ENCODE measurements at regions not wholly inside any gene's neighbourhood (a gene's known extent, or its start where the extent isn't known, plus 50 kb on each side); places are given as distances from the start of the nearest gene placed in this dataset.

DNA sequence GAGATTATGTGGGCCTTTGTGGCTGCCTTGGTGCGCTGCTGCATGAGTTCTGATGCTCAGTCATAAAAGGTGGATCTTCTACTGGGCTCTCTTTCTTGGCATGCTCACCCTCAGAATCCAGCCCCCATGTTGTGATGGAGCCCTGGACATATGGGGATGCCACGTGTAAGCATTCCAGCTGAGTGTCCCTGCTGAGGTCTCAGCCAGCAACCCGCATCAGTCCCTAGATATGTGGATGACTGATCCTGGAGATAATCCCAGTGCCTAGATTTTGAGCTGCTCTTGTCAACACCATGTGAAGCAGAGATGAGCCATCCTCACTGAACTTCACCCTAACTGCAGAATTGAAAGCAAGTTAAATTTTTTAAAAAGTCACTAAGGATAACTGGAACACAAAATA lies 390.1 kb downstream of the DMRT2 start (continued):
- TF ChIP-seq, protein P1, sequence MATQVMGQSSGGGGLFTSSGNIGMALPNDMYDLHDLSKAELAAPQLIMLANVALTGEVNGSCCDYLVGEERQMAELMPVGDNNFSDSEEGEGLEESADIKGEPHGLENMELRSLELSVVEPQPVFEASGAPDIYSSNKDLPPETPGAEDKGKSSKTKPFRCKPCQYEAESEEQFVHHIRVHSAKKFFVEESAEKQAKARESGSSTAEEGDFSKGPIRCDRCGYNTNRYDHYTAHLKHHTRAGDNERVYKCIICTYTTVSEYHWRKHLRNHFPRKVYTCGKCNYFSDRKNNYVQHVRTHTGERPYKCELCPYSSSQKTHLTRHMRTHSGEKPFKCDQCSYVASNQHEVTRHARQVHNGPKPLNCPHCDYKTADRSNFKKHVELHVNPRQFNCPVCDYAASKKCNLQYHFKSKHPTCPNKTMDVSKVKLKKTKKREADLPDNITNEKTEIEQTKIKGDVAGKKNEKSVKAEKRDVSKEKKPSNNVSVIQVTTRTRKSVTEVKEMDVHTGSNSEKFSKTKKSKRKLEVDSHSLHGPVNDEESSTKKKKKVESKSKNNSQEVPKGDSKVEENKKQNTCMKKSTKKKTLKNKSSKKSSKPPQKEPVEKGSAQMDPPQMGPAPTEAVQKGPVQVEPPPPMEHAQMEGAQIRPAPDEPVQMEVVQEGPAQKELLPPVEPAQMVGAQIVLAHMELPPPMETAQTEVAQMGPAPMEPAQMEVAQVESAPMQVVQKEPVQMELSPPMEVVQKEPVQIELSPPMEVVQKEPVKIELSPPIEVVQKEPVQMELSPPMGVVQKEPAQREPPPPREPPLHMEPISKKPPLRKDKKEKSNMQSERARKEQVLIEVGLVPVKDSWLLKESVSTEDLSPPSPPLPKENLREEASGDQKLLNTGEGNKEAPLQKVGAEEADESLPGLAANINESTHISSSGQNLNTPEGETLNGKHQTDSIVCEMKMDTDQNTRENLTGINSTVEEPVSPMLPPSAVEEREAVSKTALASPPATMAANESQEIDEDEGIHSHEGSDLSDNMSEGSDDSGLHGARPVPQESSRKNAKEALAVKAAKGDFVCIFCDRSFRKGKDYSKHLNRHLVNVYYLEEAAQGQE (IDR thresholded peaks at IDR 0.05; ENCODE audit: low read depth) = no peak
- TF ChIP-seq POLR2AphosphoS5 (IDR thresholded peaks at IDR 0.05; ENCODE audit: low read depth, low read length) (no peak), SP1 (IDR thresholded peaks at IDR 0.05; ENCODE audit: low read depth) (no peak), RAD21 (IDR thresholded peaks at IDR 0.05; ENCODE audit: low read depth) (no peak), ZFX (IDR thresholded peaks at IDR 0.05) (no peak), SRF (IDR thresholded peaks at IDR 0.05; ENCODE audit: low read depth) (no peak), EGR1 (IDR thresholded peaks at IDR 0.05; ENCODE audit: low read depth) (no peak)
- TF ChIP-seq, protein P2, sequence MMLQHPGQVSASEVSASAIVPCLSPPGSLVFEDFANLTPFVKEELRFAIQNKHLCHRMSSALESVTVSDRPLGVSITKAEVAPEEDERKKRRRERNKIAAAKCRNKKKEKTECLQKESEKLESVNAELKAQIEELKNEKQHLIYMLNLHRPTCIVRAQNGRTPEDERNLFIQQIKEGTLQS (IDR thresholded peaks at IDR 0.05) = no peak

DNA sequence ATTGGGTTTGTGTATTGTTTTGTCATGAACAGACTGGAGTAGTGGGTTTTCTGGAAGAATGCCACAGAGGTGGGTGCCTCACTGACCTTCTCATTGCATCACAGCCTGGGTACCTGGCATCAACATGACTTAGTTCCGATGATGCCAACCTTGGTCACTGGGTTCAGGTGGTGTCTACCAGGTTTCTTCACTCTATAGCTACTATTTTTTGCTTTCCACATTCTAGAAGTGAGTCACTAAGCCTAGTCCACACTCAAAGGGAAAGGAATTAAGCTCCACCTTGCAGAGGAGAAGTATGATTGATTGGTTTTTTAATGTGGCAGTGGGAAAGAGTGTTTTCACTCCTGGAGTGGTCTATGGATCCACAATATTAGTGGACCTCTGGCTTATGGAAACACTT lies 391.9 kb downstream of the DMRT2 start:
- ATAC-seq = no peak
- POLR2A ChIA-PET = no interaction called here
- no peak overlapping the region for H3K27ac ChIP-seq (ENCODE audit: low read depth, low read length)

More for the DNA sequence above, 391.9 kb downstream of the DMRT2 start:
- Histone ChIP-seq H3K27me3 (ENCODE audit: insufficient read depth, low read length) (no peaks in the 10 kb centered on the region), H3K79me2 (ENCODE audit: insufficient read depth, low read length) (no peaks in the 10 kb centered on the region), H3K36me3 (ENCODE audit: control insufficient read depth in 1 of 2, insufficient read depth in 2 of 2, low read length in 2 of 2) (no peaks in the 10 kb centered on the region), H3K9me3 (ENCODE audit: control insufficient read depth in 1 of 2, insufficient read depth in 1 of 2, low read depth in 1 of 2, low read length in 2 of 2) (peaks cover 8 to 17% of the 10 kb centered on the region in 2 experiments; a peak in 2 of 4 replicates), H3K4me2 (ENCODE audit: low read length) (no peak overlapping the region), H2AFZ (ENCODE audit: low read depth, low read length, poor library complexity, severe bottlenecking) (no peak overlapping the region), H3K4me3 (replicated peaks in 1 of 2; ENCODE audit: low read depth in 1 of 2, low read length in 2 of 2) (no peak overlapping the region), H3K4me1 (ENCODE audit: control insufficient read depth in 1 of 2, insufficient read depth in 2 of 2, low read length in 2 of 2) (no peaks in the 10 kb centered on the region), H3K9ac (ENCODE audit: low read length) (no peak overlapping the region), H4K20me1 (ENCODE audit: insufficient read depth) (no peaks in the 10 kb centered on the region), H3K9me2 (ENCODE audit: insufficient read depth) (no peaks in the 10 kb centered on the region)
- TF ChIP-seq JUND (IDR thresholded peaks at IDR 0.05) = no peak
- no peak for TF ChIP-seq SP1 (IDR thresholded peaks at IDR 0.05; ENCODE audit: low read depth)
- TF ChIP-seq CEBPB (IDR thresholded peaks at IDR 0.05; ENCODE audit: low read depth) = no peak
- TF ChIP-seq, protein P2 (IDR thresholded peaks at IDR 0.05) = no peak
- no peak for TF ChIP-seq YY1 (IDR thresholded peaks at IDR 0.05; ENCODE audit: extremely low read depth, insufficient replicate concordance, low read depth, low read length)
- no peak for TF ChIP-seq TCF7L2 (IDR thresholded peaks at IDR 0.05; ENCODE audit: borderline replicate concordance, extremely low read depth, insufficient read depth, insufficient read length)
- no peak for TF ChIP-seq EGR1 (IDR thresholded peaks at IDR 0.05; ENCODE audit: low read depth)
- TF ChIP-seq, protein P3, sequence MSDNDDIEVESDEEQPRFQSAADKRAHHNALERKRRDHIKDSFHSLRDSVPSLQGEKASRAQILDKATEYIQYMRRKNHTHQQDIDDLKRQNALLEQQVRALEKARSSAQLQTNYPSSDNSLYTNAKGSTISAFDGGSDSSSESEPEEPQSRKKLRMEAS (IDR thresholded peaks at IDR 0.05) = no peak
- TF ChIP-seq SRF (IDR thresholded peaks at IDR 0.05; ENCODE audit: low read depth) = no peak
- no peak for DNase-seq (ENCODE audit: low read depth, low spot score)
- intact Hi-C loops (cut with micrococcal nuclease) = no loop called here
- no TSS peak for BruUV-seq (replicated peaks)
- RAD21 ChIA-PET (ENCODE audit: low non-redundant PET in 1 of 2, low total read pairs in 2 of 2, uncharacterized antibody in 2 of 2, unreplicated experiment in 2 of 2) = no interaction called here
- CTCF ChIA-PET = no interaction called here

Data from HCT116 (cell line).